ENCODE measurements at regions not wholly inside any gene's neighbourhood (a gene's known extent, or its start where the extent isn't known, plus 50 kb on each side); places are given as distances from the start of the nearest gene placed in this dataset.

- no peak for DNase-seq (ENCODE audit: low read depth)
Observed at GRCh38 chr2:37866171-37866934, 58.7 kb upstream of the RMDN2 start.

GRCh38 chr2:37867166-37867565 lies 57.9 kb upstream of the RMDN2 start:
- DNase-seq (ENCODE audit: low read depth) = no peak

- DNase-seq (ENCODE audit: low read depth) = no peak
Observed at GRCh38 chr2:37868866-37869265, 56.2 kb upstream of the RMDN2 start.

- no peak for DNase-seq (ENCODE audit: low read depth)
Observed at GRCh38 chr2:37869304-37869703, 55.8 kb upstream of the RMDN2 start.

GRCh38 chr2:37869771-37870170 lies 55.3 kb upstream of the RMDN2 start:
- peak; percentile 62 for DNase-seq (ENCODE audit: low read depth)

- DNase-seq (ENCODE audit: low read depth) = no peak
Observed at GRCh38 chr2:37870829-37871228, 54.3 kb upstream of the RMDN2 start.

GRCh38 chr2:37871456-37872191 lies 53.5 kb upstream of the RMDN2 start:
- DNase-seq (ENCODE audit: low read depth) = peak; percentile 78

- DNase-seq (ENCODE audit: low read depth) = no peak
Observed at GRCh38 chr2:37872192-37872750, 52.8 kb upstream of the RMDN2 start.

- no peak for DNase-seq (ENCODE audit: low read depth)
Observed at GRCh38 chr2:37873229-37873628, 51.9 kb upstream of the RMDN2 start.

- no peak for DNase-seq (ENCODE audit: low read depth)
Observed at GRCh38 chr2:37873749-37874330, 51.2 kb upstream of the RMDN2 start.

- DNase-seq (ENCODE audit: low read depth) = no peak
Observed at GRCh38 chr2:37874470-37874869, 50.6 kb upstream of the RMDN2 start.

Data from GM04504 (cell line).